Thyroid gland (tissue), 4 donors: ENCODE measurements at regions not wholly inside any gene's neighbourhood (a gene's known extent, or its start where the extent isn't known, plus 50 kb on each side); places are given as distances from the start of the nearest gene placed in this dataset.

Experiments used
- DNase-seq, 2 donors: peaks; one replicate each; pipeline ENCODE4 v3.0.0-alpha.2; 2019
- H3K27ac ChIP-seq, 3 donors: fragments of 200-600 bp; sonication (generic); 1 replicate in 2 of 3; 2 replicates in 1 of 3; pipeline ENCODE4 v1.5.1; 2016 to 2019; ENCODE audit warnings: mild to moderate bottlenecking in 1 of 3, moderate library complexity in 1 of 3
- H3K27me3 ChIP-seq: fragments of 200-600 bp; sonication (generic); one replicate; pipeline ENCODE4 v1.5.1; 2019
- H3K36me3 ChIP-seq, 2 donors: fragments of 200-600 bp; sonication (generic); one replicate each; pipeline ENCODE4 v1.5.1; 2016 to 2019
- H3K4me1 ChIP-seq, 2 donors: fragments of 200-600 bp; sonication (generic); one replicate each; pipeline ENCODE4 v1.5.1; 2017 to 2019
- H3K4me3 ChIP-seq, 3 donors: fragments of 200-600 bp; sonication (generic); replicated peaks in 1 of 3; 1 replicate in 2 of 3; 2 replicates in 1 of 3; pipeline ENCODE4 v1.5.1; 2016; ENCODE audit warnings: mild to moderate bottlenecking in 1 of 3
- H3K9me3 ChIP-seq: fragments of 200-600 bp; sonication (generic); one replicate; pipeline ENCODE4 v1.5.1; 2017
- CTCF ChIP-seq, 6 experiments: fragments of 200-600 bp in 3 of 6; fragments of 450-650 bp in 3 of 6; sonication (generic) in 3 of 6; IDR thresholded peaks; one replicate each; pipeline ENCODE4 v1.5.1; 2016 to 2019; ENCODE audit warnings: antibody characterized with exemption in 6 of 6, mild to moderate bottlenecking in 2 of 6, inconsistent platforms in 1 of 6, moderate library complexity in 1 of 6
- POLR2A ChIP-seq, 2 donors: fragments of 450-650 bp; IDR thresholded peaks; one replicate each; pipeline ENCODE4 v1.6.1; 2017; ENCODE audit warnings: antibody characterized with exemption in 2 of 2, mild to moderate bottlenecking in 2 of 2, moderate library complexity in 1 of 2
- WGBS, 2 donors: methylation state at CpG; one replicate each; pipeline ENCODE4 v1.1.5; 2017; 5-methylcytosine and 5-hydroxymethylcytosine counted together
- intact Hi-C: fragments of 100-400 bp; cut with DNase I; formaldehyde crosslinking; loops from one replicate; pipeline ENCODE4 v1.15.1; 2023

GRCh38 chr5:104815212-104815611 lies 1252.6 kb upstream of the NUDT12 start:
- intact Hi-C loops, result no loop called here
- TF ChIP-seq CTCF (IDR thresholded peaks at IDR 0.05) (no peak), POLR2A (IDR thresholded peaks at IDR 0.05) (no peak)
- no peaks in the 10 kb centered on the region for H3K36me3 ChIP-seq
- 51 to 64% methylated on average over 1 of the region's 1 CpG for WGBS, 2 donors
- no peak overlapping the region for H3K27ac ChIP-seq
- no peak overlapping the region for H3K4me3 ChIP-seq
- no peaks in the 10 kb centered on the region for H3K4me1 ChIP-seq
- H3K27me3 ChIP-seq, result no peaks in the 10 kb centered on the region
- no peak for DNase-seq
- H3K9me3 ChIP-seq, result no peaks in the 10 kb centered on the region

GRCh38 chr5:104800440-104801048 lies 1238.0 kb upstream of the NUDT12 start:
- TF ChIP-seq CTCF (IDR thresholded peaks at IDR 0.05), result no peak
- TF ChIP-seq POLR2A (IDR thresholded peaks at IDR 0.05), result no peak
- no peak for DNase-seq
- H3K9me3 ChIP-seq, result no peaks in the 10 kb centered on the region
- 82% methylated on average over 4 of the region's 4 CpGs for WGBS, 2 donors
- no peaks in the 10 kb centered on the region for H3K27me3 ChIP-seq
- intact Hi-C loops, result no loop called here
- H3K36me3 ChIP-seq, result no peaks in the 10 kb centered on the region
- no peak overlapping the region for H3K4me3 ChIP-seq
- H3K27ac ChIP-seq, result no peak overlapping the region
- H3K4me1 ChIP-seq, result no peaks in the 10 kb centered on the region

- intact Hi-C loops, result no loop called here
- Histone ChIP-seq H3K4me1 (no peaks in the 10 kb centered on the region), H3K9me3 (no peaks in the 10 kb centered on the region), H3K27ac (no peak overlapping the region), H3K4me3 (no peak overlapping the region), H3K36me3 (no peaks in the 10 kb centered on the region), H3K27me3 (no peaks in the 10 kb centered on the region)
- no peak for DNase-seq
- TF ChIP-seq CTCF (IDR thresholded peaks at IDR 0.05), result no peak
- TF ChIP-seq POLR2A (IDR thresholded peaks at IDR 0.05), result no peak
These were observed 1231.1 kb upstream of the NUDT12 start for GRCh38 chr5:104793755-104794080.

GRCh38 chr5:104793031-104793754 lies 1230.6 kb upstream of the NUDT12 start:
- Histone ChIP-seq H3K27me3 (no peaks in the 10 kb centered on the region), H3K4me1 (no peaks in the 10 kb centered on the region), H3K9me3 (no peaks in the 10 kb centered on the region), H3K36me3 (no peaks in the 10 kb centered on the region), H3K27ac (no peak overlapping the region), H3K4me3 (no peak overlapping the region)
- intact Hi-C loops, result no loop called here
- DNase-seq, result no peak
- TF ChIP-seq CTCF (IDR thresholded peaks at IDR 0.05), result no peak
- TF ChIP-seq POLR2A (IDR thresholded peaks at IDR 0.05), result no peak
- WGBS, 2 donors, result 70 to 71% methylated on average over 4 of the region's 4 CpGs

- TF ChIP-seq POLR2A (IDR thresholded peaks at IDR 0.05) (no peak), CTCF (IDR thresholded peaks at IDR 0.05) (no peak)
- H3K36me3 ChIP-seq, result no peaks in the 10 kb centered on the region
- no peak for DNase-seq
- no peaks in the 10 kb centered on the region for H3K4me1 ChIP-seq
- no peaks in the 10 kb centered on the region for H3K27me3 ChIP-seq
- intact Hi-C loops, result no loop called here
- H3K4me3 ChIP-seq, result no peak overlapping the region
- no peak overlapping the region for H3K27ac ChIP-seq
- H3K9me3 ChIP-seq, result no peaks in the 10 kb centered on the region
- 19% methylated on average over 1 of the region's 1 CpG for WGBS, 2 donors
These were observed 1226.8 kb upstream of the NUDT12 start for GRCh38 chr5:104789366-104789765.
